Stimulated activated CD4-positive, alpha-beta T cell treated with anti-CD3 and anti-CD28 coated beads, Interleukin-2, amount 100 ng/mL, for 24 hours (primary cell): ENCODE measurements at regions not wholly inside any gene's neighbourhood (a gene's known extent, or its start where the extent isn't known, plus 50 kb on each side); places are given as distances from the start of the nearest gene placed in this dataset.

Experiments
- DNase-seq, 2 donors: peaks; one replicate each; pipeline ENCODE4 v3.0.0-alpha.2; 2020

DNA sequence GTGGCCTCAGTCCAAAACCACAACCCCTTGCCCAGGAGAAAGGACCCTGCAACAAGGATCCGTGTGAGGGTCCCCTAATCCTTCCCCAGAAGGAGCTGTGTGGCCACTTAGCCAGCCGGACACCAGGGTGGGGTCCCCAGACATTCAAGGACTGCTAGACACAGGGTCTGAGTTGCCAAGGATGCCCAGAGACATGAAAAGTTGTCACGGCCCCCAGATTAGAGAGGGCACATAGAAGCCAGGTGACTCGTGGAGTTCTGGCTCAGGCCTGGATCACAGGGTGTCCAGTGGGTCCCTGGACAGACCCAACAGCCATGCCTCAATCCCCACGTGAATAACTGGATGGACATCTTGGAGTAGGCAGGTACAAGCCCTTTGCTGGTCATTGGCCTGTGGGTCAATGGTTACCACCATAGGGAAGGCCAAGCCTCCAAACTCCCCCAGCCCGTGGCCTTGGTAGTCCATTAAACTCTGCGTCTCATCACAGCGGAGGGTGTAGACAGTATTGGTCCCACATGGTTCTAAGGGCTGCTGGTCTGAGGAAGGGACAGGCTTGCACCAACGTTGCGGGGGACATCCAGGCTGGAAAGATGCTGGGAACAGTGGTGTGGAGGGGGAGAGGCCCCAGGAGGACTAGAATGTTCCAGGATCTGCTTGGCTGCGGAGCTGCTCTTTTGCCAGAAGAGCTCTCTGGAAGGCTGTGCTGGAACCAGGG is 205.9 kb upstream of the PPP2R2D start:
- DNase-seq: peak in 1 of 2 donors; percentile 9

DNA sequence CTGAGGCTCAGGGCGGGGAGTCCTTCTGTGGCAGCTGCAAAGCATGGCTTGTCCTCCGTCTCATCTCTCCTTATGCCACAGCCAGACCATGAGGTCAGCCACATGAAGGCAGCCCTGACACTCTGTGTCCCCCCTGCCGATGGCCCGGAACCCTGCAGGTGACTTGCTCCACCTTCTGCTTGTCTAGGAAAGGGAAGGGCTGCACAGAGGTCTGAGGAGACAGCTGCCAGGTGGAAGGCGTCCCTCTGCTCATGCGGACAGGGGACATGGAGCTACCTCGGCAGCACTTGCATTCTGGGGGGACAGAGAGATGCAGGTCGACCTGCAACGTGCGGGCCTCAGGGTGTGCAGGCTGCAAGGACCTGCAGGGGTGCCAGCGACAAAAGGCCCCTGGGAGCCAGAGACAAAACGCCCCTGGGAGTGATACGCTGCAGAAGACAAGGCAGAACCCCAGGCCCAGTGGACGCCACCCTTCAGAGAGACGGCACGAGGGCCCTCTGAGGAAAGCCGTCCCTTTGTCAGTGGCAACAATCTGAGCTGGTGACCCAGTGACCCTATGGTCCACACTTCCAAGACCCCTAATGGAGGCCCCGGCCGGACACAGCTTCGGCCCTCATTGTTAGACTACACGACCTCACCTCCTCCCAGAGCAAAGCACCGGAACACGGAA is 205.2 kb upstream of the PPP2R2D start:
- peak in 1 of 2 donors; percentile 10 for DNase-seq

DNA sequence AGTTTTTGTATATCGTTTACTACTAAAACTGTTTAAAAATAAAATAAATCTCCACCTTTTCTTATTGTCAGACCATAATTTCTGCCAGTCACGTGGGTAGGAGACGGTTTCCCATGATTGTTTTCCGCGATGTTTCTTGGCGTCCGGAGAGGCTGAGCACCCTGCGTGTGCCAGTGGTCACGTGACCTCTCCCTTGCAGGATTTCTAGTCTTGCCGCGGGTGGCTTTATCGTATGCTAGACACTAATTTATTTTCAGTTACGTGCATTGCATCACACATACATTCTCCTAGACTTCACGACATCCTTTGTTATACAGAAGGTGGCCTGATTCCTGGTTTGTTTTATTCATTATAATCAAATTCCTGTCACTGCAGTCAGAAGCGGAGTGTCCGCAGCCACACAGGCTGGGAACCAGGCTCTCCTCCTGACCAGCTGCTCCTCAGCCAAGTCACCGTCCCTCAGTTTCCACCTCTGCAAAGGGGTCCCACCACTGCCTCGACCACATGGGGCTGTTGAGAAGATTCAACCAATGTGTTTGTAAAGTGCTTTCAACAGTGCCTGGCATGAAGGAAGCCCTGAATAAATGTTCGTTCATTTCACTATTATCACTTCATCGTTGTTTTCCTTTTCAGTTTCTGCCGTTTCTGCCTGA is 203.2 kb upstream of the PPP2R2D start:
- DNase-seq: peak in 1 of 2 donors; percentile 4

DNA sequence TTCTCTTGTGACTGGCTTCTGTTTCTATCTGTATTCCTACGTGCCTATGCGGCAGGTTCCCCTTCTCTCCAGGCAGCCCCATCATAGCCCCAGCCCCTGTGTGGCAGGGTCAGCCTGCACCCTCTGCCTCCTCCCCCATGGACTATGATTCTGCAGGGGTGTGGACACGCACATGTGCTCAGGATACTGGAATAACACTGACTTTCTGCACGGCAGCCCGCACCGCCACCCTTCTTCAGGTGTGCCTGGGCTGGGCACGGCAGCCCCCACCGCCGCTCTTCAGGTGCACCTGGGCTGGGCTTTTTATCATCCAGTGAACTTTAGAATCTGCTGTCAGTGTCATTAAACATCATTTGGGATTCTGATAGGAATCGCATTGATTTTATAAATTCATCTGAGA is 202.6 kb upstream of the PPP2R2D start:
- DNase-seq: no peak

DNA sequence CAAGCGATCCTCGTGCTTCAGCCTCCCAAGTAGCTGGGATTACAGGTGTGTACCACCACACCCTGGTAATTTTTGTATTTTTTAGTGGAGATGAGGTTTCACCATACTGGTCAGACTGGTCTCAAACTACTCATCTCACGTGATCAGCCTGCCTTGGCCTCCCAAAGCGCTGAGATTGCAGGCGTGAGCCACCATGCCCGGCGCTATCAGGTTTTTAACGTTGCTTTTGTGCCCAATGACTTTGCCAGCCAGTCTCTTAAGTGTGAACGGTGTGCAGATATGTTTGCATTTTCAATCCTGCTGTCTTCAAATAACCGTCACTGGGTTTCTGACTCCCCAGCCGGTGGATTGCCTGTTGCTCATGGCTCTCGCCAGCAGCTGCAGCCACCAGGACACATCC is 201.8 kb upstream of the PPP2R2D start:
- no peak for DNase-seq

DNA sequence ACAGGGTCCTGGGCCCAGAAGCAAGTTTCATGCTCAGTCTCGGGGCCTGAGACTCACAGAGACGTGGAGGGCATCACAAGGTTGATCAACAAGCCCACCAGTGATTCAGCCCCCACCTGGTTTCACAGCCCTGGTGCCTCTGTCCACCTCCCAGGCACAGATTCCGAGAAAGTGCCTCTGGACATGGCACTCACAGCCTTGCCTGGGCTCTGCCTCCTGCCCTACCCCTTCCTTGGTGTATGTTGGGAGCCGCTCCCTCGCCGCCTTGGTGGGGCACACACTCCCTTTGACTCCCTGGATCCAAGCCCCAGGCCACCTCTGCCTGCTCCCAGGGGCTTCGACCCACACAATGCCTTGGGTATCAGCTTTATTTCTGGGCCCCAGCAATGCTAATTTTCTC is 200.8 kb upstream of the PPP2R2D start:
- no peak for DNase-seq

DNA sequence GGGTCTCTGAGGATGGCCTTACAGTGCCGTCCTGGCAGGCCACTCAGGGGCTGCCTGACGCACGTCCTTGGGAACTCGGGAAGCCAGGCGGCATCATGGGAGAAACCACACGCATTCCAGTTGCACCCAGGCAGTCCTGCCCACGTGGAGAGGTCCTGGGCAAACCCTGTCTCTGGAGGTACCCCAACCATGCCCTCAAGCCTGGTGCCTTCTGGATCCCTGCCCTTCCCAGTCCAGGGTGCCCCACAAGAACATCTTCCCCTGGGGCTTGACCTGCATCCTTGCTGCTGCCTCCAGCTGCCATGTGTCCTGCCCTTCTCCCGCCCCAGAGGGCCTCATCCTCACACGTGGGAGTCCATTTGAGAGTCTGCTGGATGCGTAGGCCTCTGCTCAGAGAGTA is 200.3 kb upstream of the PPP2R2D start:
- no peak for DNase-seq

DNA sequence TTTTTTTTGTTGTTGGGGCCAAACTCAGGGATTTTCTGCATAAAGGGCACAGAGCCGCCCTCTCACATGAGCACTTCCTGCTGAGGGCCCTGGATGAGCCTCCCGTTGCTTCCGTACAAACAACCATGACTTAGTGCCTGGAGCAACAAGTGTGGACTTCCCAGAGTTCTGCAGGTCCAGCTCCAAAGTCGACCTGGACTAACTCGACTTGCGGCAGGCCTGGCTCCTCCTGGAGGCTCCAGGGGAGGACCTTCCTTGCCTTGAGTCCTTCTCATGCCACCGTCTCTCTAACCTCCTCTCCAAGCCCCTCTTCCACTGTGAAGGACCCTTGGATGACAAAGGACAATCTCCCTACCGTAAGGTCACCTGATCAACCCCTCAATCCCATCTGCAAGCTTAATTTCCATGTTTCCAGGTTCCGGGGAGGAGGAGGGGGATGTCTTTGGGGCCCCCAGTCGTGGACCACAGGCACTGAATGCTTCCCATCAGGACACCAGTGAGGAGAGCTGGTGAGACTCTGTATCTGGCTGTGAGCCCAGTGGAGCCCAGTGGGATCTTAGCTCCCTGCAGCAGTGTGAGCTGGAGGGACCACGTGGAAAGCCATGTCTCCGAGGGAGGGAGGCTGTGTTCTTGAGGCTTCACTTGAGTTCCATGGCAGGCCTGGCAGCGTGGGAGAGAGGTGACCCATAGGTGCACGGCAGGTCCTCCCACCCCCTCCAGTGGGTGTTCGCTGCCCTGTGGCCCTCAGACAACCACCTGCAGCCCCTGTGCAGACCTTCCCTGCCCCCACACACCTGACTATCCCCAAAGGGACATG is 199.5 kb upstream of the PPP2R2D start:
- DNase-seq: no peak

DNA sequence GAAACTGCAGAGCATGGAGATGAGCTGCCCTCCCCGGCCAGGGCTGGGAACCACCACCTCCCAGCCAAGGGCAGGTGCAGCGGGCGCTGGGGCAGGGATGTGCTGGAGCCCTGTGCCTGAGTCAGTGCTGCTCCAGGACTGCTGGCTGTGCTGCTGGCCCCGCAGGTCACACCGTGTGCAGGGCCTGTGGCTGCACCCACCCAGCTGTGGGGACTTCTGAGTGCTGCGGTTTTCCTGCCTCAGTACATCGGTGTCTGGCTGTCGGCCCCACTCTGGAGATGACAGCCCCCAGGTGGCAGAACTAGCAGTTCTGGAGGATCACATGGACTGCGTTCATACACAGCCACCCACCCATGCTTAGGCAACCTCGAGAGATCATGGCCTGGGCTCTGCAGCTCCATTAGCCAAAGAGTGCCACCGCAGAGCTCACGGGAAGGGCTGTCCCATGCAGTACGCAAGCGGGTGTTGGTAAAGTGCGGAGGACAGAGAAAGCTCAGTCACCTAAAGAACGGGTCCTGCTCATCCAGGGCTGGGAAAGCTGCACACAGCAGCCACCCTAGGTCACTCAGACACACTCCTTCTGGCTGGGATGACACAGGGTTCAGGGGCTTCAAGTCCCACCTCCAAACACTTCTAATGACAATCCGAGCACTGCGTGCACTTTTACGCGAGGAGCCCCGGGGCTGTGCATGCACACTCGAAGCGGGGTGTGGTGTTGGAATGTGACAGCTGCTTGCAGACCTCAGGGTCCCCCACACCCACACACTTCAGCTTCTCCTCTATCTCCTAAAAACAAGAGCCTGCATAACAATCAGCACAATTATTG is 198.1 kb upstream of the PPP2R2D start:
- no peak for DNase-seq

DNA sequence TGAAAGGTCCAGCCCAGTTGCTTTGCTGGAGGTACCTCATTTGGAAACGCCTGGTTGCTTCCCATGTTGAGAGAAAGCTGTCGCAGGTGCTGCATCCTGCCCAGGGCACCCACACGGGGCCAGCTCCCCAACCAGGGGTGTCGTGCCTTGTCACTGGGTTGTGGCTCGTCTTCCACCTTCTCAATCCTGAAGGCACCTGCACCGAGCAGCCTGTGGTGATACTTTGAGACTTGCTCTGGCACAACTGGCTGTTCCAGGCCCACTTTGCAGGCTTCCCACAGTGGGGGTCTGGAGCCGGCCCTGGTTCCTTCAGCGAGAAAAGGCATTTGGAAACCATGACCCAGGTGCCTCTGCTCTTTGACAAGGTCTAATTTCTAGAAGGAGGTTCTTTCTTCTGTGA is 197.3 kb upstream of the PPP2R2D start:
- DNase-seq: no peak

DNA sequence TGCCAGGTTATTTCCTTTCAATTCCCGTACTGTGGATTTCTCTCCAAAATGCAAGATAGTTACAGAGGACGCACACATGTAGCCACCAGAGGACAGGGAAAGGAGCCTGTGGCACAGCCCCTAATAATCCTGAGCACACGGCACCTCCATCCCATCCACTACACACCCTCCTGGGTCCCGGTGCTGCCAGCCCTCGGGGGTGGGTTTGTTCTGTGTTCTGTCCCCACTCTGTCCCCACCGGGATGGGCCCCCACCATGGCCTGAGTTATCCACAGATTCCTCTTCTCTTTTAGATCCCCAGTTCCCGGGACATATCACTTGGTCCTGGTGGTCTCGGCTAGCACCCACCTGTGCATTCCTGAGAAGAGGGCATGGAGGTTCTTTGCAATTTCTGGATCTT is 196.9 kb upstream of the PPP2R2D start:
- DNase-seq: no peak

DNA sequence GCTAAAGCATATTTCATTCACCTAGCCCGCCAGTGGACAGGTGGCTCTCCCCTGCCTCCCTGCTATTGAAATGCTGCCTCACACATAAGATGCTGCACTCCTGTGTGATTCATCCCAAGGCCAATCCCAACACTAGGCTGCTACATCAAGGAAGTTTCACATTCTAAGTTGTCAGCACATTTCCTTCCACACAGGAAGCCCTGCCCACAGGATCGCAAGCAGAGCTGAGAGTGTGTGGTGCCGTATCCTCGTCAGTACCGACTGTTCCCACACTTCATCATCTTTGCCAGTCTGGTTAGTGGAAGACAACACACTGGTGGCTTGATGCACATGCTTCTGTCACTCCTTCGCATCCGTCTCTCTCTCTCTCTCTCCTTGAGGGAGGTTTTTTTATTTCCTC is 194.3 kb upstream of the PPP2R2D start:
- no peak for DNase-seq

DNA sequence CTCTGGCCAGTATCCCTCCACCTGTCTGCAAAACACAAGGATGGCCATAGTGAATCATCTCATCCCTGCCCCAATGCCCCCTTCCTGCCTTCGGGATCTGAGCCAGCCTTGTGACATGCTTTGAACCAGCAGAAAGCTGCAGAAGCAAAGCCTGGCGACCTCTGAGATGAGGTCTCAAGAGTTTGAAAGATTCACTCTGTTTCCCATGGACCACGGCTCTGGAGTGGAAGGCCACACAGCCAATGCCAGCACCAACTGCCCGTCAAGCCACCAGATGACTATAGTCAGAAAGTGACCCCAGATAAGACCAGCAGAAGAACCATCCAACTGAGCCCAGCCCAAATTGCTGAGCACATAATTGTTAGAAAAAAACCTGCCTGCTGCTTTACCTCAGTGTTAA is 193.9 kb upstream of the PPP2R2D start:
- no peak for DNase-seq

DNA sequence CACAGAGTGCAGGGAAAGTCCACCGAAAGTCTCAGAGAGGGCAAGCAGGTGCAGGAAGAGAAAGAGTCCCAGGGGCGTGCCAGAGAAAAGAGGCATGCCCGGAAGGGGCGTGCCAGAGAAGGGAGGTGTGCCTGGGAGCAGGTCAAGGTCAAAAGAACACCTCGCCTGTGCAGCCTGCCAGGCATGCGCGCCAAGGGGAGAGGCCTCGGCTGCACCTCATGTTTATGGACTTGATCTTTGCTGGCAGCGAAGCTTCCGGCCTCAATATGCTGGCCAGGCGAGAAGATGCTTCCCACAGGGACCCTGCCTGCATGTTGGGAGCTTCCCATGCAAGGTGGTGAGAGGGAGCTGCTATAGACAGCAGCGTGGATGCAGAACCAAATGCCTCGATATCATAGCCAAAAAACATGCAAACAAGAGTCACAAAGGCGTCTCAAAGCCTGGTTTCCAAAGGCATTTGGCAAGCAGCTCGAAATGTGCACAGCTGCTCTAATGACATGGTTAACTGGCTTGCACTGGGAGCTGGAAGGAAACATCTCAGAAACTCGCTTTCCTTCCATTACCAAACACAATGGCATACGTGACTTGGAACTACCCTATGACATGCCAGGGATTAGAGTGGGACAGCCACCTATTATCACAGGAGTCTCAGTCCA is 192.5 kb upstream of the PPP2R2D start:
- no peak for DNase-seq

DNA sequence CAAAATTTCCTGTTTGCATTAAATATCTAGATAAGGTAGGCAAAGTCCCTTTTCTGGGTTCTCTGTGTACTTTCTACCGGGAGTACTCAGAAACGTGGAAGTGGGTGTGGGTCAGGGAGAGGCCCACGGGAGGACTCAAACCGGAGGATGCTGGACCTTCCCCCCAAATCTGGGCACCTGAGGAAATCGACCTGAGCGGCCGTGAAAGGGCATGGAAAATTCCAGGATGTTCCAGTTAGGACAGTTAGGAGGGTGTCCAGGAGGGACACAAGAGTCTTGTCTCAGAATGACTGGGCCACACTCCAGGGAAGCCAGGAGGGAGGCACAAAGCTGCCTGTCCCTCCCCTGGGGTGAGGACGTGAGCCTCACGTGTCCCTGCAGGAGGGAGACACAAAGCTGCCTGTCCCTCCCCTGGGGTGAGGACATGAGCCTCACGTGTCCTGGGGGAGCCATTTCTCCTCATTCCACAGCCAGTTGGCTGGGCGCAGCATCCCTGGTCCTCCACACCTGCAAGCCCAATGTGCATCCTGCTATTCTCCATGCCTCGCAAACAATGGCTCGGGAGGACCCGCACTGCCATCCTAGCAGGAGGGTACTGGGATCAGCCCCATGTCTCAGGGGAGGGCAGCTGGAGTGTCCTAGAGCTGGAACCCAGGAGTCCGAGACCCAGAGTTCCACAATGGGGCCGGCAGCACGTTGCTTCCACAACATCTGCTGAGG is 190.5 kb upstream of the PPP2R2D start:
- no peak for DNase-seq

DNA sequence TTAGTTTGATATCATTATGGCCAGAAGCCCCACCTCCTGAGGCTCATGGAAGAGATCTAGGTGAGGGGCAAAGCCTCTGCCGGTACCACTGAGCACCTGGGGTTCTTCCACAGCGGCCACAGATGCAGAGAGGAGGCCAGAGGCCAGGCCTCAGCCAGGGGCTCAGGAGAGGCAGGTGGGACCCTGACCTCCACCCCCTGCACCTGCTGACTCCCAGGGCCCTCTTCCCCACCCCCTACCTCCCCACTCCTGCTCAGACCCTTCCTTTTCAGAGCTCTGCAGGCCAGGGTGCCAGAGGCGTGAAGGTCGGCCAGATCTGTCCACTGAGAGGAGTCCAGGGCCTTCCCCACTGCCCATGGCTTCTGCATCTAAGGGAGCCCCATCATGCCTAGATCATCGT is 178.7 kb upstream of the PPP2R2D start:
- no peak for DNase-seq

DNA sequence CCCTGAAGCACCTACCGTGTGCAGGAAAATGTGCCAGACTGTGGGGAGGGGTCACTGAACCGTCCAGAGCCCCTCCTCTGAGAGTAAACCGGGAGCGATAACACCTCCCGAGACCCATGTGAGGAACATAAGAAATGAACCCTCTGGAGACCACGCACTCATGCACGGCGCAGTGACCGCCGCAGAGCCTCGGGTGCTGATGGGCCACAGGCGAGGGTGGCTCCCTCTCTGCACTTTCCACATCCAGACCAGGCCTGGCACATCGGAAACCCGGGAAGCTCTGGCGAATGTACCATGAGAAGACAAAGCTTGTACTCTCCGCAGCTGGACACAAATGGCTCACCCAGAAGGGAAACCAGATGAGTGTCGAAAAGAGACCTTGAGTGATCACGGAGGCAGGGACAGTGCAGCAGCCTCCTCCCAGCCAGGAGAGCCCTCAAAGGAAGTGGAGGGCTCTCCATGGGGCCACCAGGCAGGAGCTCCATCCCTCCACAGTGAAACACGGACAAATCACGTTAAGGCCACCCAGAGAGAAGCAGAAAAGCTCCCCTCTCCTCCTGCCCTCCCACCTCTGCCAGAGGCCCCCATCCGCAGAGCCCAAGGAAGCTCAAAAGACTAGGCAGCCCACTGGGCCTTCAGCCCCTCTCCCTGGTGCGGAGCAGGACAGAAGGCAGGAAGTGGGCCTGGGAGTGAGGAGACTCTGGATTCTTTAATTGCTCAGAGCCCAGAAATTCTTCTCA is 178.1 kb upstream of the PPP2R2D start:
- DNase-seq: no peak

DNA sequence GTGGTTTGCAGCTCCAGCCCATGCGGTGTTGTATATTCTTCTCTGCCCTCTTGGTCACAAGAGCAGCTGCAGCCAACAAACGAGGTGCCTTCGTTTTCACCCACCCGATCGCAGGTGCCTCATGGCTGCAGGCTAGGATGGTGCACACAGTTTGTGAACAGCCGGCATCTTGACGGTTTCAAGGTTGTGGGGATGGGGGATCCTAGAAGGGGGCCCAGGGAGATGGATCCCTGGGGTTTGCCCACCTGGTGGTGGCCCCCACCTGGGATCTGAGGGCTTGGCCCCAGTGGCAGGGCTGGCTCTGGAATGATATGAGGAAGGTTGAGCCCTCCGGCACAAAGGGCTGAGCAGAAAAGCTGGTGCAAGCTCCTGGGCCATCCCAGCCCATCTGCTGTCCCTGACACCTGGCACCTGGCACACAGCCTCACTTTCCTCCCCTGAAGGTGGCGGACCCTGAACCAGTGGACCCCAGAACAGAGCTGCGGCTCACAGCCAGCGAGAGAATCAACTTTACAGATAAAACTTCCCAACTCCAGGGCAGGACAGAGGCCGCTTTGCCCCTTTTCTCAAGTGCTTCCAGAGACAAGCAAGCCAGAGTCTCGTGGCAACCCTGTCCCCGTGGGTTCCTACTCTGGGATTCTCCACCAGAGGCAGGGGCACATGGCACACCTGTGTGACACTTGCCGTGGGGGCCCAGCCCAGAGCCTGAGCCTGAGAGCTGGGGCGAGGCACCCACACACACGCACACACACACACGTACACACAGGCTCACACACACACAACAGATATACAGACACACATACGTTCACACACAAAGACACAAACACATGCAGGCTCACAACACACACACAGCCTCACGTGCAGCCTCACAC is 177.3 kb upstream of the PPP2R2D start:
- no peak for DNase-seq

DNA sequence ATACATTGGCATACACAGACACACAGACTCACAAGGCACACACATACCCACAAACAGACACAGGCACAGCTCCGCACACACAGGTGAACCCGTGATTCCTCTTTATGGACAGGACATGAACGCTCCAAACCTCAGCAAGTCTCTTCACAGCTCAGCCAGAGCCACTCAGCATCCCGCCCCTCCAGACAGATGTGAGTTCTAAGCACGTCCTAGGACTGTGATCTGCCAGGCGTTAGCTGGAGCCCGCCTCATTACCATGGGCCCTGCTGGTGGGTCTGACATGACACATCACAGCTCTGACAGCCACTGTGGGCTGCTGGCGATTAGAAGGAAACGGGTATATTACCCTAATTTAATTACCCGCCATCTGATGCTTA is 176.7 kb upstream of the PPP2R2D start:
- no peak for DNase-seq
